K562 (cell line): ENCODE measurements at regions not wholly inside any gene's neighbourhood (a gene's known extent, or its start where the extent isn't known, plus 50 kb on each side); places are given as distances from the start of the nearest gene placed in this dataset.

Experiments
- ATAC-seq: fragments of 200-7000 bp; cut with Tn5 transposase; 3 replicates; pipeline ENCODE4 v1.9.1; 2020; ENCODE audit warnings: moderate library complexity
- BruUV-seq: library from RNA; stranded (reverse); fragments of 400-500 nt; replicated peaks from 2 replicates; lab custom pipeline; 2021; lab: Mats Ljungman, UMichigan
- CTCF ChIA-PET: fragments of 300-600 bp; formaldehyde crosslinking; extraction: SDS; loops from one replicate; lab custom pipeline; 2021; ENCODE audit warnings: low intra/inter-chr PET ratio; lab: Yijun Ruan, JAX
- POLR2A ChIA-PET: fragments of 300-600, 350-650 bp; sonication (Branson Sonifier 250); formaldehyde crosslinking; extraction: SDS; loops from one replicate; lab custom pipeline; 2021; ENCODE audit warnings: antibody characterized with exemption, inconsistent platforms; lab: Yijun Ruan, JAX
- DNase-seq, 4 experiments: peaks; one replicate each; pipeline versions ENCODE4 v3.0.0 to v3.0.0-alpha.2; 2011 to 2018; ENCODE audit warnings: low spot score in 3 of 4, mixed read lengths in 3 of 4; ENCODE audit errors: extremely low read depth in 1 of 4
- FAIRE-seq: peaks from 2 replicates; lab custom pipeline; 2011; peaks lifted over from hg19 to GRCh38; lab: Jason Lieb, UNC
- H2AFZ ChIP-seq: 2 replicates; pipeline ENCODE4 v1.6.0; 2011; ENCODE audit warnings: low read depth, low read length, control low read depth, inconsistent platforms
- H3K27ac ChIP-seq: fragments of 200-600 bp; 3 replicates; pipeline ENCODE4 v1.8.0; 2011; ENCODE audit warnings: low read depth, mild to moderate bottlenecking, control low read depth, inconsistent platforms, low read length, moderate library complexity, mixed read lengths; ENCODE audit errors: extremely low read depth
- H3K27me3 ChIP-seq, 2 experiments: fragments of 300-600 bp in 1 of 2; 2 replicates in 1 of 2; 3 replicates in 1 of 2; pipeline versions ENCODE4 v1.6.0 to v1.8.0; 2011; ENCODE audit warnings: inconsistent platforms in 2 of 2, low read length in 2 of 2, mild to moderate bottlenecking in 1 of 2, mixed read lengths in 1 of 2, moderate library complexity in 1 of 2; ENCODE audit not compliant: control insufficient read depth in 2 of 2, insufficient read depth in 2 of 2
- H3K36me3 ChIP-seq: fragments of 300-600 bp; 3 replicates; pipeline ENCODE4 v1.8.0; 2011; ENCODE audit warnings: mild to moderate bottlenecking, low read length, inconsistent platforms; ENCODE audit not compliant: control insufficient read depth, insufficient read depth
- H3K4me1 ChIP-seq, 2 experiments: fragments of 200-600 bp in 1 of 2; replicated peaks in 1 of 2; 2 replicates in 1 of 2; 3 replicates in 1 of 2; pipeline versions ENCODE4 v1.5.1 to v1.8.0; 2011; ENCODE audit warnings: inconsistent platforms in 2 of 2, low read length in 2 of 2, mild to moderate bottlenecking in 1 of 2, mixed read lengths in 1 of 2, moderate library complexity in 1 of 2; ENCODE audit not compliant: control insufficient read depth in 2 of 2, insufficient read depth in 2 of 2
- H3K4me2 ChIP-seq: 2 replicates; pipeline ENCODE4 v1.6.1; 2011; ENCODE audit warnings: low read length, control low read depth, inconsistent platforms, mixed read lengths; ENCODE audit not compliant: insufficient read depth
- H3K4me3 ChIP-seq: fragments of 200-600 bp; sonication (generic), shearing (Covaris generic); 2 replicates; pipeline ENCODE4 v1.5.1; 2016; ENCODE audit warnings: control low read depth, inconsistent platforms
- H3K79me2 ChIP-seq: fragments of 200-600 bp; 3 replicates; pipeline ENCODE4 v1.8.0; 2011; ENCODE audit warnings: low read length, inconsistent platforms; ENCODE audit not compliant: control insufficient read depth, insufficient read depth
- H3K9ac ChIP-seq, 2 experiments: 2 replicates each; pipeline versions ENCODE4 v1.6.0 to v1.6.1; 2011; ENCODE audit warnings: low read depth in 2 of 2, low read length in 2 of 2, control low read depth in 1 of 2, inconsistent platforms in 1 of 2, mild to moderate bottlenecking in 1 of 2, mixed read lengths in 1 of 2; ENCODE audit not compliant: insufficient read depth in 1 of 2
- H3K9me1 ChIP-seq: one replicate; pipeline ENCODE4 v1.6.0; 2011; ENCODE audit warnings: inconsistent platforms, mild to moderate bottlenecking, low read length, moderate library complexity; ENCODE audit not compliant: control insufficient read depth, insufficient read depth
- H3K9me3 ChIP-seq: replicated peaks from 2 replicates; pipeline ENCODE4 v1.5.1; 2011; ENCODE audit warnings: low read depth, low read length, inconsistent platforms; ENCODE audit not compliant: control insufficient read depth, insufficient read depth
- H4K20me1 ChIP-seq: replicated peaks from 2 replicates; pipeline ENCODE4 v1.6.1; 2011; ENCODE audit warnings: low read length, inconsistent platforms, mixed read lengths; ENCODE audit not compliant: control insufficient read depth, insufficient read depth
- BRD9 ChIP-seq: fragments of 450-650 bp; IDR thresholded peaks from 2 replicates; pipeline ENCODE4 v1.6.1; 2018; ENCODE audit warnings: low read depth; ENCODE audit not compliant: partially characterized antibody
- FOXA1 ChIP-seq: fragments of 450-650 bp; IDR thresholded peaks from 2 replicates; pipeline ENCODE4 v1.6.1; 2016; ENCODE audit warnings: mild to moderate bottlenecking, borderline replicate concordance
- GABPB2 ChIP-seq: fragments of 250-450 bp; sonication (Bioruptor Pico); conservative IDR thresholded peaks from 2 replicates; pipeline ENCODE4 v1.5.1; 2021; ENCODE audit warnings: mild to moderate bottlenecking
- HDAC1 ChIP-seq, 2 experiments: fragments of 450-650 bp; IDR thresholded peaks; 2 replicates each; pipeline ENCODE4 v1.6.1; 2016 to 2017; ENCODE audit warnings: inconsistent platforms in 1 of 2, mild to moderate bottlenecking in 1 of 2, moderate library complexity in 1 of 2
- HNRNPH1 ChIP-seq: fragments of 200-400 bp; formaldehyde crosslinking; optimal IDR thresholded peaks from 2 replicates; pipeline ENCODE3; 2017; ENCODE audit warnings: low read depth, mild to moderate bottlenecking, low read length, moderate library complexity
- IRF2 ChIP-seq: sonication (generic); formaldehyde crosslinking; IDR thresholded peaks from 2 replicates; pipeline ENCODE4 v1.8.1; 2022; ENCODE audit warnings: mild to moderate bottlenecking, missing genetic modification reagents
- KDM4B ChIP-seq, 2 experiments: fragments of 450-650 bp in 1 of 2; sonication (generic) in 1 of 2; IDR thresholded peaks; 2 replicates each; pipeline ENCODE4 v1.6.1; 2016 to 2017; ENCODE audit warnings: borderline replicate concordance in 2 of 2, antibody characterized with exemption in 1 of 2, low read depth in 1 of 2, mild to moderate bottlenecking in 1 of 2
- NFE2L1 ChIP-seq: fragments of 450-650 bp; IDR thresholded peaks from 2 replicates; pipeline ENCODE4 v1.6.1; 2016; ENCODE audit warnings: missing genetic modification characterization, low read depth, mild to moderate bottlenecking, missing compliant biosample characterization, moderate library complexity, borderline replicate concordance
- RBM25 ChIP-seq: fragments of 200-400 bp; formaldehyde crosslinking; IDR thresholded peaks from 2 replicates; pipeline ENCODE4 v1.6.1; 2018; ENCODE audit warnings: low read length, low read depth, moderate library complexity; ENCODE audit not compliant: severe bottlenecking
- SLC30A9 ChIP-seq: fragments of 250-450 bp; sonication (Bioruptor Pico); IDR thresholded peaks from 2 replicates; pipeline ENCODE4 v1.8.0; 2022; ENCODE audit warnings: mild to moderate bottlenecking, moderate library complexity
- TOE1 ChIP-seq, 2 experiments: fragments of 450-650 bp in 1 of 2; sonication (generic) in 1 of 2; formaldehyde crosslinking in 1 of 2; IDR thresholded peaks; 2 replicates each; pipeline versions ENCODE4 v1.7.1 to v1.8.0; 2016 to 2022; ENCODE audit warnings: borderline replicate concordance in 2 of 2, mild to moderate bottlenecking in 2 of 2, antibody characterized with exemption in 1 of 2, inconsistent platforms in 1 of 2, low read depth in 1 of 2, missing genetic modification reagents in 1 of 2, moderate library complexity in 1 of 2
- USF2 ChIP-seq: sonication (generic); formaldehyde crosslinking; IDR thresholded peaks from 2 replicates; pipeline ENCODE4 v1.5.0; 2020; ENCODE audit warnings: missing genetic modification reagents
- XRCC3 ChIP-seq: fragments of 450-650 bp; IDR thresholded peaks from 2 replicates; pipeline ENCODE4 v1.6.1; 2017; ENCODE audit warnings: mild to moderate bottlenecking, moderate library complexity
- ZBTB7A ChIP-seq: IDR thresholded peaks from 2 replicates; pipeline ENCODE4 v1.6.1; 2011; ENCODE audit warnings: low read depth, mild to moderate bottlenecking, low read length, moderate library complexity, borderline replicate concordance; ENCODE audit not compliant: control insufficient read depth
- in situ Hi-C: fragments of 300-500 bp; cut with MboI; formaldehyde crosslinking; loops from 4 replicates; pipeline ENCODE4 v1.15.0; 2018; ENCODE audit warnings: inconsistent platforms, mixed read lengths
- intact Hi-C: fragments of 100-400 bp; cut with micrococcal nuclease; formaldehyde crosslinking; loops from 2 replicates; pipeline ENCODE4 v1.14.2; 2022
- TF ChIP-seq, protein P1 (sequence below): conservative IDR thresholded peaks from 2 replicates; pipeline ENCODE4 v1.6.1; 2011; ENCODE audit warnings: low read depth, mild to moderate bottlenecking, low read length; ENCODE audit not compliant: control insufficient read depth
- TF ChIP-seq, protein P2 (sequence below), 2 experiments: IDR thresholded peaks; 2 replicates each; pipeline ENCODE4 v1.6.1; 2012; ENCODE audit warnings: improper control_type of control experiment in 2 of 2, low read depth in 2 of 2, low read length in 2 of 2, borderline replicate concordance in 1 of 2
- TF ChIP-seq, protein P3 (sequence below): sonication (generic); IDR thresholded peaks from 2 replicates; pipeline ENCODE4 v1.6.1; 2016

DNA sequence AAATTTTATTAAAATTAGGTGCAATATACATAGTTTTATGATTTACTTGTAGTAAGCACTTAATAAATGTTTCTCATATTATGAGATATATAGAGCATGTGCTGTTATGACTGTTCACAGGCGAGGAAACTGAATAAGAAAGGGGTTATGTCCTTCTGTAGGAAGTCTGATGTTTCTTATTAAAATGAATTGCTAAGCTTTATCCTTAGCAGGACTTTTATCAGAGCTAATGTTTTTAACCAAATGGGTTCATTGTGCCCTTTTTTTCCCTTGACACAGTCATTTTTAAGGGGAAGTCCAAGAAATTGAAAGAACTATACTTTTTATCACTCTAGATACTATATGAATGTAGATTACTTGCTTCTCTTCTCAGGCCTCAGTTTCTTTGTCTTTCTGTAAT, 285.2 kb downstream of the PTPRC start (continued):
- TF ChIP-seq, protein P1, sequence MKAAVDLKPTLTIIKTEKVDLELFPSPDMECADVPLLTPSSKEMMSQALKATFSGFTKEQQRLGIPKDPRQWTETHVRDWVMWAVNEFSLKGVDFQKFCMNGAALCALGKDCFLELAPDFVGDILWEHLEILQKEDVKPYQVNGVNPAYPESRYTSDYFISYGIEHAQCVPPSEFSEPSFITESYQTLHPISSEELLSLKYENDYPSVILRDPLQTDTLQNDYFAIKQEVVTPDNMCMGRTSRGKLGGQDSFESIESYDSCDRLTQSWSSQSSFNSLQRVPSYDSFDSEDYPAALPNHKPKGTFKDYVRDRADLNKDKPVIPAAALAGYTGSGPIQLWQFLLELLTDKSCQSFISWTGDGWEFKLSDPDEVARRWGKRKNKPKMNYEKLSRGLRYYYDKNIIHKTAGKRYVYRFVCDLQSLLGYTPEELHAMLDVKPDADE, result no peak
- TF ChIP-seq RBM25, result no peak
- TF ChIP-seq ZBTB7A, result no peak
- no peak for TF ChIP-seq IRF2 (CRISPR knock-in tag)
- no peak for TF ChIP-seq TOE1 (IDR thresholded peaks at IDR 0.05; ENCODE audit: borderline replicate concordance)
- TF ChIP-seq TOE1 (CRISPR knock-in tag; IDR thresholded peaks at IDR 0.05; ENCODE audit: borderline replicate concordance, low read depth), result no peak
- no peak for TF ChIP-seq GABPB2
- TF ChIP-seq KDM4B (IDR thresholded peaks at IDR 0.05; ENCODE audit: borderline replicate concordance in 2 of 2, low read depth in 1 of 2), result no peak
- TF ChIP-seq BRD9, result no peak

DNA sequence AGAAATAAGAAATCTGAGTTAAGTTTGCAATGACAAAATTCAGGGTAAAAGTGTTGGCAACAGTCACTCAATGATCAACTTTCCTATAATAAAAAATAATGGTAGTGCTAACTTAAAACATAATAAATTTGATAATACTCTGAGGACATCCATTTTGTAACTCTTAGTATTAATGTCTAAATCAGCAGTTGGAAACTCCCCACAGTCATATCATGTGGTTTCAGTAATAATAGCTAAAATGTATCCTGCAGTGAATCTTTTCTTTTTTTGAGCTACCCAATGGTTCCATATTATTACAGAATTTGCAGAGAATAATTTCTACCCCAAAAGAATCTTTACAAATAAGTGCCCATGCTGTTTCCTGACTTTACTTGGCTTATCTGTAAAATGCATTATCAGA, 286.7 kb downstream of the PTPRC start:
- intact Hi-C loops (no loop called here), in situ Hi-C loops (no loop called here)
- Histone ChIP-seq H3K27me3 (no peaks in the 10 kb centered on the region), H4K20me1 (no peaks in the 10 kb centered on the region), H3K27ac (no peak overlapping the region), H3K79me2 (no peaks in the 10 kb centered on the region), H3K4me2 (no peak overlapping the region), H3K4me1 (no peaks in the 10 kb centered on the region), H3K4me3 (no peak overlapping the region), H3K9me1 (no peaks in the 10 kb centered on the region), H3K9me3 (no peaks in the 10 kb centered on the region), H3K9ac (no peak overlapping the region), H2AFZ (no peak overlapping the region), H3K36me3 (no peaks in the 10 kb centered on the region)
- BruUV-seq, result no TSS peak
- DNase-seq (no peak), FAIRE-seq (no peak), ATAC-seq (no peak)
- ChIA-PET POLR2A (no interaction called here), CTCF (no interaction called here)
- TF ChIP-seq XRCC3, result no peak
- TF ChIP-seq, protein P2, sequence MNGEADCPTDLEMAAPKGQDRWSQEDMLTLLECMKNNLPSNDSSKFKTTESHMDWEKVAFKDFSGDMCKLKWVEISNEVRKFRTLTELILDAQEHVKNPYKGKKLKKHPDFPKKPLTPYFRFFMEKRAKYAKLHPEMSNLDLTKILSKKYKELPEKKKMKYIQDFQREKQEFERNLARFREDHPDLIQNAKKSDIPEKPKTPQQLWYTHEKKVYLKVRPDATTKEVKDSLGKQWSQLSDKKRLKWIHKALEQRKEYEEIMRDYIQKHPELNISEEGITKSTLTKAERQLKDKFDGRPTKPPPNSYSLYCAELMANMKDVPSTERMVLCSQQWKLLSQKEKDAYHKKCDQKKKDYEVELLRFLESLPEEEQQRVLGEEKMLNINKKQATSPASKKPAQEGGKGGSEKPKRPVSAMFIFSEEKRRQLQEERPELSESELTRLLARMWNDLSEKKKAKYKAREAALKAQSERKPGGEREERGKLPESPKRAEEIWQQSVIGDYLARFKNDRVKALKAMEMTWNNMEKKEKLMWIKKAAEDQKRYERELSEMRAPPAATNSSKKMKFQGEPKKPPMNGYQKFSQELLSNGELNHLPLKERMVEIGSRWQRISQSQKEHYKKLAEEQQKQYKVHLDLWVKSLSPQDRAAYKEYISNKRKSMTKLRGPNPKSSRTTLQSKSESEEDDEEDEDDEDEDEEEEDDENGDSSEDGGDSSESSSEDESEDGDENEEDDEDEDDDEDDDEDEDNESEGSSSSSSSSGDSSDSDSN (IDR thresholded peaks at IDR 0.05; ENCODE audit: borderline replicate concordance in 1 of 2, low read depth in 2 of 2, low read length in 2 of 2), result no peak
- TF ChIP-seq HNRNPH1, result no peak
- TF ChIP-seq, protein P3, sequence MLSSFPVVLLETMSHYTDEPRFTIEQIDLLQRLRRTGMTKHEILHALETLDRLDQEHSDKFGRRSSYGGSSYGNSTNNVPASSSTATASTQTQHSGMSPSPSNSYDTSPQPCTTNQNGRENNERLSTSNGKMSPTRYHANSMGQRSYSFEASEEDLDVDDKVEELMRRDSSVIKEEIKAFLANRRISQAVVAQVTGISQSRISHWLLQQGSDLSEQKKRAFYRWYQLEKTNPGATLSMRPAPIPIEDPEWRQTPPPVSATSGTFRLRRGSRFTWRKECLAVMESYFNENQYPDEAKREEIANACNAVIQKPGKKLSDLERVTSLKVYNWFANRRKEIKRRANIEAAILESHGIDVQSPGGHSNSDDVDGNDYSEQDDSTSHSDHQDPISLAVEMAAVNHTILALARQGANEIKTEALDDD, result no peak
- TF ChIP-seq USF2 (CRISPR knock-in tag), result no peak
- TF ChIP-seq SLC30A9 (CRISPR knock-in tag), result no peak
- no peak for TF ChIP-seq NFE2L1 (tag)
- no peak for TF ChIP-seq HDAC1 (IDR thresholded peaks at IDR 0.05)
- no peak for TF ChIP-seq FOXA1
